Inflammatory macrophage (primary cell): ENCODE measurements at regions not wholly inside any gene's neighbourhood (a gene's known extent, or its start where the extent isn't known, plus 50 kb on each side); places are given as distances from the start of the nearest gene placed in this dataset.

Experiments used
- DNase-seq, 2 donors: peaks; one replicate each; pipeline ENCODE4 v3.0.0-alpha.2; 2020 to 2022

- DNase-seq = no peak
Measured at GRCh38 chr4:55175779-55176231, 50.4 kb upstream of the KDR start.

- no peak for DNase-seq
Measured at GRCh38 chr4:55176497-55176896, 51.1 kb upstream of the KDR start.

- no peak for DNase-seq
Measured at GRCh38 chr4:55177461-55177860, 52.1 kb upstream of the KDR start.

GRCh38 chr4:55178226-55179005 is 53.0 kb upstream of the KDR start:
- no peak for DNase-seq

GRCh38 chr4:55181010-55182005 is 55.9 kb upstream of the KDR start:
- DNase-seq = no peak

GRCh38 chr4:55183926-55184599 is 58.7 kb upstream of the KDR start:
- DNase-seq = peak; percentile 17 to 37

GRCh38 chr4:55184600-55185523 is 59.5 kb upstream of the KDR start:
- DNase-seq = no peak

GRCh38 chr4:55186123-55186522 is 60.7 kb upstream of the KDR start:
- no peak for DNase-seq

GRCh38 chr4:55186700-55187099 is 61.3 kb upstream of the KDR start:
- no peak for DNase-seq

- DNase-seq = no peak
Measured at GRCh38 chr4:55214172-55214571, 88.8 kb upstream of the KDR start.

- DNase-seq = no peak
Measured at GRCh38 chr4:55215087-55215486, 89.7 kb upstream of the KDR start.

- no peak for DNase-seq
Measured at GRCh38 chr4:55216863-55217635, 91.7 kb upstream of the KDR start.

GRCh38 chr4:55218041-55218440 is 92.6 kb upstream of the KDR start:
- no peak for DNase-seq

- no peak for DNase-seq
Measured at GRCh38 chr4:55237839-55238238, 108.2 kb upstream of the SRD5A3 start.

GRCh38 chr4:55238407-55238806 is 107.6 kb upstream of the SRD5A3 start:
- no peak for DNase-seq

- DNase-seq = no peak
Measured at GRCh38 chr4:55241461-55241860, 104.6 kb upstream of the SRD5A3 start.

GRCh38 chr4:55242506-55242905 is 103.5 kb upstream of the SRD5A3 start:
- peak; percentile 9 to 24 for DNase-seq

- DNase-seq = no peak
Measured at GRCh38 chr4:55247521-55247920, 98.5 kb upstream of the SRD5A3 start.

- DNase-seq = no peak
Measured at GRCh38 chr4:55248756-55249155, 97.3 kb upstream of the SRD5A3 start.

- DNase-seq = no peak
Measured at GRCh38 chr4:55249476-55249875, 96.6 kb upstream of the SRD5A3 start.

GRCh38 chr4:55251342-55251741 is 94.7 kb upstream of the SRD5A3 start:
- no peak for DNase-seq
